GM18520 (cell line): ENCODE measurements at regions not wholly inside any gene's neighbourhood (a gene's known extent, or its start where the extent isn't known, plus 50 kb on each side); places are given as distances from the start of the nearest gene placed in this dataset.

Experiments
- ATAC-seq: cut with Tn5 transposase; IDR thresholded peaks from one replicate; pipeline ENCODE4 v1.9.1; 2021; ENCODE audit not compliant: unreplicated experiment

GRCh38 chr2:12330916-12331315 is 385.8 kb upstream of the TRIB2 start:
- no peak for ATAC-seq

GRCh38 chr2:12331698-12332097 is 385.0 kb upstream of the TRIB2 start:
- ATAC-seq: no peak

GRCh38 chr2:12333293-12333692 is 383.4 kb upstream of the TRIB2 start:
- no peak for ATAC-seq

- no peak for ATAC-seq
Observed at GRCh38 chr2:12334412-12334966, 382.2 kb upstream of the TRIB2 start.

- ATAC-seq: no peak
Observed at GRCh38 chr2:12335131-12335530, 381.6 kb upstream of the TRIB2 start.

GRCh38 chr2:12335995-12336394 is 380.7 kb upstream of the TRIB2 start:
- ATAC-seq: no peak

GRCh38 chr2:12338946-12339697 is 377.6 kb upstream of the TRIB2 start:
- ATAC-seq: no peak

- no peak for ATAC-seq
Observed at GRCh38 chr2:12340164-12340563, 376.6 kb upstream of the TRIB2 start.

- no peak for ATAC-seq
Observed at GRCh38 chr2:12341215-12341614, 375.5 kb upstream of the TRIB2 start.

GRCh38 chr2:12341920-12342319 is 374.8 kb upstream of the TRIB2 start:
- ATAC-seq: no peak

- ATAC-seq: no peak
Observed at GRCh38 chr2:12343141-12343540, 373.6 kb upstream of the TRIB2 start.

- ATAC-seq: no peak
Observed at GRCh38 chr2:12347066-12347493, 369.7 kb upstream of the TRIB2 start.

GRCh38 chr2:12348216-12348615 is 368.5 kb upstream of the TRIB2 start:
- no peak for ATAC-seq

- ATAC-seq: no peak
Observed at GRCh38 chr2:12350821-12351220, 365.9 kb upstream of the TRIB2 start.

GRCh38 chr2:12352889-12353288 is 363.8 kb upstream of the TRIB2 start:
- no peak for ATAC-seq

- ATAC-seq: no peak
Observed at GRCh38 chr2:12361506-12361905, 355.2 kb upstream of the TRIB2 start.

GRCh38 chr2:12363138-12363537 is 353.6 kb upstream of the TRIB2 start:
- no peak for ATAC-seq

GRCh38 chr2:12363569-12363968 is 353.2 kb upstream of the TRIB2 start:
- ATAC-seq: no peak

- ATAC-seq: no peak
Observed at GRCh38 chr2:12369566-12369965, 347.2 kb upstream of the TRIB2 start.

GRCh38 chr2:12376025-12376424 is 340.7 kb upstream of the TRIB2 start:
- ATAC-seq: no peak

- ATAC-seq: no peak
Observed at GRCh38 chr2:12379143-12379542, 337.6 kb upstream of the TRIB2 start.

GRCh38 chr2:12381543-12382325 is 335.0 kb upstream of the TRIB2 start:
- no peak for ATAC-seq
